ENCODE measurements at regions not wholly inside any gene's neighbourhood (a gene's known extent, or its start where the extent isn't known, plus 50 kb on each side); places are given as distances from the start of the nearest gene placed in this dataset.

DNA sequence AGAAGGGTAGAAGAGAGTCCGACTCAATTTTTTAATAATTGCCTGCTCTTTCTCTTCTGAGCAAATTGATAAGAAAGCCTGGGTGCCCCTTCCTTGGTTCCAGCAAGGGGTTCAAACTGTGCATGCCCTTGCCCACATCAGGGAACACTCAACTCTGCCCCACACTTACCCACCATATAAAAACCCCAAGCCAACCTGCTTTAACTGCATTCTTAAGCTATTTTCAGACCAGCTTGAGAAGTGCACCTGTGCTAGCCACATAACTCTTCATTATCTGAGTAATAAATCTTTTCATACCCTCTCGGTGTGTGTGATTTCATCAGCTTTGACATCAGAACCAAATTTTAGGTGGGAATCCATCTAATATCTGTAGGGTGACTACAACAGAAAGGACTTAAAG lies 509.6 kb downstream of the MRPL39 start (continued):
- TF ChIP-seq, protein P1, sequence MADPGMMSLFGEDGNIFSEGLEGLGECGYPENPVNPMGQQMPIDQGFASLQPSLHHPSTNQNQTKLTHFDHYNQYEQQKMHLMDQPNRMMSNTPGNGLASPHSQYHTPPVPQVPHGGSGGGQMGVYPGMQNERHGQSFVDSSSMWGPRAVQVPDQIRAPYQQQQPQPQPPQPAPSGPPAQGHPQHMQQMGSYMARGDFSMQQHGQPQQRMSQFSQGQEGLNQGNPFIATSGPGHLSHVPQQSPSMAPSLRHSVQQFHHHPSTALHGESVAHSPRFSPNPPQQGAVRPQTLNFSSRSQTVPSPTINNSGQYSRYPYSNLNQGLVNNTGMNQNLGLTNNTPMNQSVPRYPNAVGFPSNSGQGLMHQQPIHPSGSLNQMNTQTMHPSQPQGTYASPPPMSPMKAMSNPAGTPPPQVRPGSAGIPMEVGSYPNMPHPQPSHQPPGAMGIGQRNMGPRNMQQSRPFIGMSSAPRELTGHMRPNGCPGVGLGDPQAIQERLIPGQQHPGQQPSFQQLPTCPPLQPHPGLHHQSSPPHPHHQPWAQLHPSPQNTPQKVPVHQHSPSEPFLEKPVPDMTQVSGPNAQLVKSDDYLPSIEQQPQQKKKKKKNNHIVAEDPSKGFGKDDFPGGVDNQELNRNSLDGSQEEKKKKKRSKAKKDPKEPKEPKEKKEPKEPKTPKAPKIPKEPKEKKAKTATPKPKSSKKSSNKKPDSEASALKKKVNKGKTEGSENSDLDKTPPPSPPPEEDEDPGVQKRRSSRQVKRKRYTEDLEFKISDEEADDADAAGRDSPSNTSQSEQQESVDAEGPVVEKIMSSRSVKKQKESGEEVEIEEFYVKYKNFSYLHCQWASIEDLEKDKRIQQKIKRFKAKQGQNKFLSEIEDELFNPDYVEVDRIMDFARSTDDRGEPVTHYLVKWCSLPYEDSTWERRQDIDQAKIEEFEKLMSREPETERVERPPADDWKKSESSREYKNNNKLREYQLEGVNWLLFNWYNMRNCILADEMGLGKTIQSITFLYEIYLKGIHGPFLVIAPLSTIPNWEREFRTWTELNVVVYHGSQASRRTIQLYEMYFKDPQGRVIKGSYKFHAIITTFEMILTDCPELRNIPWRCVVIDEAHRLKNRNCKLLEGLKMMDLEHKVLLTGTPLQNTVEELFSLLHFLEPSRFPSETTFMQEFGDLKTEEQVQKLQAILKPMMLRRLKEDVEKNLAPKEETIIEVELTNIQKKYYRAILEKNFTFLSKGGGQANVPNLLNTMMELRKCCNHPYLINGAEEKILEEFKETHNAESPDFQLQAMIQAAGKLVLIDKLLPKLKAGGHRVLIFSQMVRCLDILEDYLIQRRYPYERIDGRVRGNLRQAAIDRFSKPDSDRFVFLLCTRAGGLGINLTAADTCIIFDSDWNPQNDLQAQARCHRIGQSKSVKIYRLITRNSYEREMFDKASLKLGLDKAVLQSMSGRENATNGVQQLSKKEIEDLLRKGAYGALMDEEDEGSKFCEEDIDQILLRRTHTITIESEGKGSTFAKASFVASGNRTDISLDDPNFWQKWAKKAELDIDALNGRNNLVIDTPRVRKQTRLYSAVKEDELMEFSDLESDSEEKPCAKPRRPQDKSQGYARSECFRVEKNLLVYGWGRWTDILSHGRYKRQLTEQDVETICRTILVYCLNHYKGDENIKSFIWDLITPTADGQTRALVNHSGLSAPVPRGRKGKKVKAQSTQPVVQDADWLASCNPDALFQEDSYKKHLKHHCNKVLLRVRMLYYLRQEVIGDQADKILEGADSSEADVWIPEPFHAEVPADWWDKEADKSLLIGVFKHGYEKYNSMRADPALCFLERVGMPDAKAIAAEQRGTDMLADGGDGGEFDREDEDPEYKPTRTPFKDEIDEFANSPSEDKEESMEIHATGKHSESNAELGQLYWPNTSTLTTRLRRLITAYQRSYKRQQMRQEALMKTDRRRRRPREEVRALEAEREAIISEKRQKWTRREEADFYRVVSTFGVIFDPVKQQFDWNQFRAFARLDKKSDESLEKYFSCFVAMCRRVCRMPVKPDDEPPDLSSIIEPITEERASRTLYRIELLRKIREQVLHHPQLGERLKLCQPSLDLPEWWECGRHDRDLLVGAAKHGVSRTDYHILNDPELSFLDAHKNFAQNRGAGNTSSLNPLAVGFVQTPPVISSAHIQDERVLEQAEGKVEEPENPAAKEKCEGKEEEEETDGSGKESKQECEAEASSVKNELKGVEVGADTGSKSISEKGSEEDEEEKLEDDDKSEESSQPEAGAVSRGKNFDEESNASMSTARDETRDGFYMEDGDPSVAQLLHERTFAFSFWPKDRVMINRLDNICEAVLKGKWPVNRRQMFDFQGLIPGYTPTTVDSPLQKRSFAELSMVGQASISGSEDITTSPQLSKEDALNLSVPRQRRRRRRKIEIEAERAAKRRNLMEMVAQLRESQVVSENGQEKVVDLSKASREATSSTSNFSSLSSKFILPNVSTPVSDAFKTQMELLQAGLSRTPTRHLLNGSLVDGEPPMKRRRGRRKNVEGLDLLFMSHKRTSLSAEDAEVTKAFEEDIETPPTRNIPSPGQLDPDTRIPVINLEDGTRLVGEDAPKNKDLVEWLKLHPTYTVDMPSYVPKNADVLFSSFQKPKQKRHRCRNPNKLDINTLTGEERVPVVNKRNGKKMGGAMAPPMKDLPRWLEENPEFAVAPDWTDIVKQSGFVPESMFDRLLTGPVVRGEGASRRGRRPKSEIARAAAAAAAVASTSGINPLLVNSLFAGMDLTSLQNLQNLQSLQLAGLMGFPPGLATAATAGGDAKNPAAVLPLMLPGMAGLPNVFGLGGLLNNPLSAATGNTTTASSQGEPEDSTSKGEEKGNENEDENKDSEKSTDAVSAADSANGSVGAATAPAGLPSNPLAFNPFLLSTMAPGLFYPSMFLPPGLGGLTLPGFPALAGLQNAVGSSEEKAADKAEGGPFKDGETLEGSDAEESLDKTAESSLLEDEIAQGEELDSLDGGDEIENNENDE (IDR thresholded peaks at IDR 0.05; ENCODE audit: insufficient replicate concordance, low read length), result no peak
- no peak for TF ChIP-seq SRF (IDR thresholded peaks at IDR 0.05; ENCODE audit: low read depth, low read length)
- TF ChIP-seq, protein P2, sequence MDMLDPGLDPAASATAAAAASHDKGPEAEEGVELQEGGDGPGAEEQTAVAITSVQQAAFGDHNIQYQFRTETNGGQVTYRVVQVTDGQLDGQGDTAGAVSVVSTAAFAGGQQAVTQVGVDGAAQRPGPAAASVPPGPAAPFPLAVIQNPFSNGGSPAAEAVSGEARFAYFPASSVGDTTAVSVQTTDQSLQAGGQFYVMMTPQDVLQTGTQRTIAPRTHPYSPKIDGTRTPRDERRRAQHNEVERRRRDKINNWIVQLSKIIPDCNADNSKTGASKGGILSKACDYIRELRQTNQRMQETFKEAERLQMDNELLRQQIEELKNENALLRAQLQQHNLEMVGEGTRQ (IDR thresholded peaks at IDR 0.05; ENCODE audit: low read length), result no peak
- TF ChIP-seq POLR2AphosphoS5 (IDR thresholded peaks at IDR 0.05; ENCODE audit: low read depth, low read length), result no peak
- TF ChIP-seq CBX8 (IDR thresholded peaks at IDR 0.05; ENCODE audit: borderline replicate concordance, low read depth, low read length), result no peak
- no peak for TF ChIP-seq EP300 (IDR thresholded peaks at IDR 0.05; ENCODE audit: borderline replicate concordance in 1 of 2, low read depth in 2 of 2, low read length in 2 of 2)
- no peak for TF ChIP-seq GTF2F1 (IDR thresholded peaks at IDR 0.05; ENCODE audit: borderline replicate concordance, low read depth, low read length)
- TF ChIP-seq NANOG (IDR thresholded peaks at IDR 0.05; ENCODE audit: insufficient read depth, low read depth, low read length, poor library complexity, severe bottlenecking), result no peak
- TF ChIP-seq RBBP5 (IDR thresholded peaks at IDR 0.05; ENCODE audit: borderline replicate concordance, low read depth, low read length), result no peak
